ENCODE measurements at regions not wholly inside any gene's neighbourhood (a gene's known extent, or its start where the extent isn't known, plus 50 kb on each side); places are given as distances from the start of the nearest gene placed in this dataset.

GRCh38 chr3:174548841-174549623 is 310.1 kb upstream of the NAALADL2 start:
- dilution Hi-C loops (cut with MboI; ENCODE audit: extremely low pct_ligation_motif_present, low sequenced_read_pairs) (no loop called here), intact Hi-C loops (cut with micrococcal nuclease) (no loop called here)
- FAIRE-seq = no peak
- Histone ChIP-seq H3K36me3 (ENCODE audit: control insufficient read depth in 2 of 2, extremely low read depth in 1 of 2, insufficient read depth in 2 of 2, low read length in 2 of 2) (no peaks in the 10 kb centered on the region), H2AFZ (ENCODE audit: low read depth, low read length) (no peak overlapping the region), H3K9me3 (replicated peaks; ENCODE audit: control insufficient read depth, insufficient read depth, low read length) (no peaks in the 10 kb centered on the region), H4K20me1 (replicated peaks; ENCODE audit: control insufficient read depth, extremely low read depth, insufficient read depth, low read length) (no peaks in the 10 kb centered on the region), H3K4me2 (ENCODE audit: insufficient read depth, low read length) (no peak overlapping the region), H3K9me1 (replicated peaks; ENCODE audit: control insufficient read depth, extremely low read depth, insufficient read depth, low read length) (no peaks in the 10 kb centered on the region), H3K27ac (ENCODE audit: insufficient read depth, low read depth, low read length) (no peak overlapping the region), H3K4me1 (ENCODE audit: control insufficient read depth, extremely low read depth, insufficient read depth, low read length) (no peaks in the 10 kb centered on the region), H3K4me3 (replicated peaks in 1 of 3; ENCODE audit: insufficient read depth in 1 of 3, low read depth in 1 of 3, low read length in 3 of 3) (no peak overlapping the region), H3K27me3 (ENCODE audit: control insufficient read depth in 2 of 2, insufficient read depth in 2 of 2, low read length in 2 of 2) (no peaks in the 10 kb centered on the region), H3K9ac (replicated peaks; ENCODE audit: extremely low read depth, insufficient read depth, low read length) (no peak overlapping the region), H3K79me2 (ENCODE audit: control insufficient read depth, insufficient read depth, low read length) (no peaks in the 10 kb centered on the region)
- TF ChIP-seq FOS (IDR thresholded peaks at IDR 0.05; ENCODE audit: borderline replicate concordance, insufficient read depth, low read length) (no peak), MAX (IDR thresholded peaks at IDR 0.05; ENCODE audit: insufficient read depth, insufficient read length) (no peak), POLR2A (IDR thresholded peaks at IDR 0.05; ENCODE audit: low read depth, low read length) (no peak), CTCF (IDR thresholded peaks at IDR 0.05; ENCODE audit: extremely low read depth in 1 of 2, insufficient read depth in 1 of 2, low read depth in 1 of 2, low read length in 2 of 2) (no peak), EZH2 (IDR thresholded peaks at IDR 0.05; ENCODE audit: borderline replicate concordance, low read depth, low read length, severe bottlenecking) (no peak), MYC (IDR thresholded peaks at IDR 0.05; ENCODE audit: low read depth, low read length) (no peak), GATA2 (IDR thresholded peaks at IDR 0.05; ENCODE audit: insufficient read depth, insufficient read length, low read depth, low read length) (no peak)
- ChIA-PET POLR2A (no interaction called here), CTCF (no interaction called here)
- no peak for DNase-seq (ENCODE audit: low read depth, low spot score)
- no TSS peak for BruUV-seq (replicated peaks)

Data from endothelial cell of umbilical vein (primary cell).